T-helper 2 cell treated with Interferon-gamma antibody and Interleukin-4, amounts not matched to agents 5 μg/mL and 100 μg/mL, for 36 hours (primary cell): ENCODE measurements at regions not wholly inside any gene's neighbourhood (a gene's known extent, or its start where the extent isn't known, plus 50 kb on each side); places are given as distances from the start of the nearest gene placed in this dataset.
"Not testable (repeated sequence)": the region's sequence is repeated elsewhere in the genome, so short reads cannot be mapped to it uniquely, and the experiment has no call there.

ENCODE experiments used
- DNase-seq: peaks from one replicate; pipeline ENCODE4 v3.0.0; 2021; ENCODE audit warnings: low spot score
- H3K27ac Mint-ChIP-seq: one replicate; pipeline ENCODE4 v1.8.0; 2021; ENCODE audit warnings: mild to moderate bottlenecking, mixed read lengths
- H3K27me3 Mint-ChIP-seq: one replicate; pipeline ENCODE4 v1.8.0; 2021; ENCODE audit warnings: low read depth, mixed read lengths
- H3K36me3 Mint-ChIP-seq: one replicate; pipeline ENCODE4 v1.8.0; 2021; ENCODE audit warnings: low read depth, mixed read lengths
- H3K4me1 Mint-ChIP-seq: one replicate; pipeline ENCODE4 v1.8.0; 2021; ENCODE audit warnings: low read depth, mixed read lengths
- H3K4me3 Mint-ChIP-seq: one replicate; pipeline ENCODE4 v1.8.0; 2022; ENCODE audit warnings: mild to moderate bottlenecking, moderate library complexity, mixed read lengths
- H3K9me3 Mint-ChIP-seq: one replicate; pipeline ENCODE4 v1.8.0; 2021; ENCODE audit warnings: mixed read lengths

GRCh38 chr16:63174801-63175200, 1138.6 kb upstream of the CDH8 start:
- Mint-ChIP-seq H3K27me3 (no peaks in the 10 kb centered on the region), H3K4me3 (no peak overlapping the region), H3K4me1 (no peaks in the 10 kb centered on the region), H3K36me3 (no peaks in the 10 kb centered on the region), H3K9me3 (peaks cover 53% of the 10 kb centered on the region), H3K27ac (no peak overlapping the region)
- DNase-seq: no peak

GRCh38 chr16:63171545-63171944, 1135.3 kb upstream of the CDH8 start:
- no peak for DNase-seq
- peaks cover 58% of the 10 kb centered on the region for H3K9me3 Mint-ChIP-seq
- no peak overlapping the region for H3K4me3 Mint-ChIP-seq

GRCh38 chr16:63169100-63169499, 1132.9 kb upstream of the CDH8 start:
- Mint-ChIP-seq H3K36me3 (no peaks in the 10 kb centered on the region), H3K27ac (no peak overlapping the region), H3K9me3 (peaks cover 47% of the 10 kb centered on the region), H3K4me1 (no peaks in the 10 kb centered on the region), H3K27me3 (no peaks in the 10 kb centered on the region), H3K4me3 (no peak overlapping the region)
- no peak for DNase-seq

More at GRCh38 chr16:63171545-63171944, 1135.3 kb upstream of the CDH8 start:
- Mint-ChIP-seq H3K27me3 (no peaks in the 10 kb centered on the region), H3K27ac (no peak overlapping the region), H3K4me1 (no peaks in the 10 kb centered on the region), H3K36me3 (no peaks in the 10 kb centered on the region)

GRCh38 chr16:63157818-63158217, 1121.6 kb upstream of the CDH8 start:
- no peaks in the 10 kb centered on the region for H3K27me3 Mint-ChIP-seq
- H3K4me3 Mint-ChIP-seq: no peak overlapping the region
- H3K36me3 Mint-ChIP-seq: no peaks in the 10 kb centered on the region
- no peak overlapping the region for H3K27ac Mint-ChIP-seq
- H3K4me1 Mint-ChIP-seq: no peaks in the 10 kb centered on the region
- peaks cover 67% of the 10 kb centered on the region for H3K9me3 Mint-ChIP-seq
- no peak for DNase-seq

GRCh38 chr16:63146251-63146650, 1110.0 kb upstream of the CDH8 start:
- no peak overlapping the region for H3K4me3 Mint-ChIP-seq
- no peak overlapping the region for H3K27ac Mint-ChIP-seq
- H3K9me3 Mint-ChIP-seq: peaks cover 36% of the 10 kb centered on the region
- no peak for DNase-seq
- no peaks in the 10 kb centered on the region for H3K36me3 Mint-ChIP-seq
- H3K4me1 Mint-ChIP-seq: no peaks in the 10 kb centered on the region
- no peaks in the 10 kb centered on the region for H3K27me3 Mint-ChIP-seq

- Mint-ChIP-seq H3K36me3 (no peaks in the 10 kb centered on the region), H3K27me3 (no peaks in the 10 kb centered on the region), H3K27ac (no peak overlapping the region), H3K4me1 (no peaks in the 10 kb centered on the region), H3K9me3 (peaks cover 44% of the 10 kb centered on the region), H3K4me3 (no peak overlapping the region)
- DNase-seq: no peak
These were observed 1109.2 kb upstream of the CDH8 start for GRCh38 chr16:63145411-63145810.

- Mint-ChIP-seq H3K27me3 (no peaks in the 10 kb centered on the region), H3K36me3 (no peaks in the 10 kb centered on the region), H3K27ac (no peak overlapping the region), H3K9me3 (peaks cover 35% of the 10 kb centered on the region), H3K4me1 (no peaks in the 10 kb centered on the region), H3K4me3 (no peak overlapping the region)
- no peak for DNase-seq
These were observed 1098.8 kb upstream of the CDH8 start for GRCh38 chr16:63135069-63135468.

GRCh38 chr16:63131503-63131902, 1095.3 kb upstream of the CDH8 start:
- Mint-ChIP-seq H3K27ac (no peak overlapping the region), H3K36me3 (no peaks in the 10 kb centered on the region), H3K4me1 (no peaks in the 10 kb centered on the region), H3K4me3 (no peak overlapping the region), H3K27me3 (no peaks in the 10 kb centered on the region), H3K9me3 (peaks cover 42% of the 10 kb centered on the region)
- no peak for DNase-seq

GRCh38 chr16:63130942-63131341, 1094.7 kb upstream of the CDH8 start:
- no peak overlapping the region for H3K27ac Mint-ChIP-seq
- H3K4me1 Mint-ChIP-seq: no peaks in the 10 kb centered on the region
- no peaks in the 10 kb centered on the region for H3K36me3 Mint-ChIP-seq
- no peak for DNase-seq
- H3K4me3 Mint-ChIP-seq: no peak overlapping the region
- peaks cover 43% of the 10 kb centered on the region for H3K9me3 Mint-ChIP-seq
- no peaks in the 10 kb centered on the region for H3K27me3 Mint-ChIP-seq

- Mint-ChIP-seq H3K27ac (no peak overlapping the region), H3K4me3 (no peak overlapping the region), H3K36me3 (no peaks in the 10 kb centered on the region), H3K4me1 (no peaks in the 10 kb centered on the region), H3K9me3 (peaks cover 35% of the 10 kb centered on the region), H3K27me3 (no peaks in the 10 kb centered on the region)
- no peak for DNase-seq
These were observed 1093.3 kb upstream of the CDH8 start for GRCh38 chr16:63129411-63130125.

- not testable (repeated sequence) for H3K4me1 Mint-ChIP-seq, H3K36me3 Mint-ChIP-seq, H3K4me3 Mint-ChIP-seq, H3K27ac Mint-ChIP-seq, H3K27me3 Mint-ChIP-seq, DNase-seq
- peaks cover 21% of the 10 kb centered on the region for H3K9me3 Mint-ChIP-seq
These were observed 1083.7 kb upstream of the CDH8 start for GRCh38 chr16:63119905-63120304.

- no peak overlapping the region for H3K4me3 Mint-ChIP-seq
- H3K27ac Mint-ChIP-seq: no peak overlapping the region
- no peaks in the 10 kb centered on the region for H3K36me3 Mint-ChIP-seq
- no peak for DNase-seq
- peaks cover 51% of the 10 kb centered on the region for H3K9me3 Mint-ChIP-seq
- no peaks in the 10 kb centered on the region for H3K4me1 Mint-ChIP-seq
- H3K27me3 Mint-ChIP-seq: no peaks in the 10 kb centered on the region
These were observed 1063.8 kb upstream of the CDH8 start for GRCh38 chr16:63100082-63100481.

- Mint-ChIP-seq H3K9me3 (peaks cover 60% of the 10 kb centered on the region), H3K27me3 (no peaks in the 10 kb centered on the region), H3K36me3 (no peaks in the 10 kb centered on the region), H3K4me1 (no peaks in the 10 kb centered on the region), H3K27ac (no peak overlapping the region), H3K4me3 (no peak overlapping the region)
- DNase-seq: no peak
These were observed 1060.6 kb upstream of the CDH8 start for GRCh38 chr16:63096857-63097256.

- no peak for DNase-seq
- H3K27ac Mint-ChIP-seq: no peak overlapping the region
- H3K9me3 Mint-ChIP-seq: peaks cover 73% of the 10 kb centered on the region
- H3K27me3 Mint-ChIP-seq: no peaks in the 10 kb centered on the region
- H3K4me3 Mint-ChIP-seq: no peak overlapping the region
- no peaks in the 10 kb centered on the region for H3K4me1 Mint-ChIP-seq
- no peaks in the 10 kb centered on the region for H3K36me3 Mint-ChIP-seq
These were observed 1056.5 kb upstream of the CDH8 start for GRCh38 chr16:63092736-63093135.

- H3K9me3 Mint-ChIP-seq: peaks cover 55% of the 10 kb centered on the region
- no peak overlapping the region for H3K27ac Mint-ChIP-seq
- no peaks in the 10 kb centered on the region for H3K4me1 Mint-ChIP-seq
These were observed 1045.9 kb upstream of the CDH8 start for GRCh38 chr16:63082101-63082500.

More at GRCh38 chr16:63082101-63082500, 1045.9 kb upstream of the CDH8 start:
- no peak for DNase-seq
- Mint-ChIP-seq H3K27me3 (no peaks in the 10 kb centered on the region), H3K36me3 (no peaks in the 10 kb centered on the region), H3K4me3 (no peak overlapping the region)
